ENCODE measurements at regions not wholly inside any gene's neighbourhood (a gene's known extent, or its start where the extent isn't known, plus 50 kb on each side); places are given as distances from the start of the nearest gene placed in this dataset.

DNA sequence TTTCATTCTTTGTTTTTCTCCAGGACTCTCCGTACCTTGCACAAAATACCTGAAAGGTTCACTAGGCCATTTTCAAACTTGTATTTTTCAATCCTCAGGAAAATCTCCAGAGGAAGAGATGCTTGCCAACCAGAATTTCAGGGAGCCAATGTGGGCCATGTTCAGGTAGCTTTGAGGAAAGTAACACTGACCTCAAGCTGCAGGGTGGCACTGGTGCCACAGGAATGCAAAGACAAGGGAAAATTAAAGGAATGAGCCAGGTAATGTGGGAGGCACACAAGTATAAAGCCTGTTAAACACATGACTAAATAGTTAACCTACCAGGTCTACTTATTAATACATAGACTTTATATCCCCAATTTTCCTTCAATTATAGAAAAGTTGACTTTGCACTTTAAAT lies 51.9 kb upstream of the GAP43 start:
- no peaks in the 10 kb centered on the region for H3K9me3 Mint-ChIP-seq (ENCODE audit: unreplicated experiment)
- TF ChIP-seq, protein P1, sequence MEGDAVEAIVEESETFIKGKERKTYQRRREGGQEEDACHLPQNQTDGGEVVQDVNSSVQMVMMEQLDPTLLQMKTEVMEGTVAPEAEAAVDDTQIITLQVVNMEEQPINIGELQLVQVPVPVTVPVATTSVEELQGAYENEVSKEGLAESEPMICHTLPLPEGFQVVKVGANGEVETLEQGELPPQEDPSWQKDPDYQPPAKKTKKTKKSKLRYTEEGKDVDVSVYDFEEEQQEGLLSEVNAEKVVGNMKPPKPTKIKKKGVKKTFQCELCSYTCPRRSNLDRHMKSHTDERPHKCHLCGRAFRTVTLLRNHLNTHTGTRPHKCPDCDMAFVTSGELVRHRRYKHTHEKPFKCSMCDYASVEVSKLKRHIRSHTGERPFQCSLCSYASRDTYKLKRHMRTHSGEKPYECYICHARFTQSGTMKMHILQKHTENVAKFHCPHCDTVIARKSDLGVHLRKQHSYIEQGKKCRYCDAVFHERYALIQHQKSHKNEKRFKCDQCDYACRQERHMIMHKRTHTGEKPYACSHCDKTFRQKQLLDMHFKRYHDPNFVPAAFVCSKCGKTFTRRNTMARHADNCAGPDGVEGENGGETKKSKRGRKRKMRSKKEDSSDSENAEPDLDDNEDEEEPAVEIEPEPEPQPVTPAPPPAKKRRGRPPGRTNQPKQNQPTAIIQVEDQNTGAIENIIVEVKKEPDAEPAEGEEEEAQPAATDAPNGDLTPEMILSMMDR (IDR thresholded peaks at IDR 0.05; ENCODE audit: insufficient read depth in 1 of 2, low read depth in 1 of 2, low read length in 1 of 2, severe bottlenecking in 1 of 2, unreplicated experiment in 1 of 2): no peak
- DNase-seq: no peak
- H3K27ac Mint-ChIP-seq (ENCODE audit: unreplicated experiment): no peak overlapping the region
- intact Hi-C loops (cut with micrococcal nuclease; ENCODE audit: unreplicated experiment): no loop called here
- no peaks in the 10 kb centered on the region for H3K36me3 Mint-ChIP-seq (ENCODE audit: insufficient read depth, unreplicated experiment)
- Histone ChIP-seq H3K4me1 (no peaks in the 10 kb centered on the region), H3K27me3 (replicated peaks; ENCODE audit: control insufficient read depth, insufficient read depth, low read length) (no peaks in the 10 kb centered on the region), H3K4me3 (ENCODE audit: low read depth, low read length) (no peak overlapping the region), H3K9me3 (no peaks in the 10 kb centered on the region), H3K36me3 (ENCODE audit: control insufficient read depth, insufficient read depth, low read length) (no peaks in the 10 kb centered on the region)
- ChIA-PET POLR2A (no interaction called here), CTCF (no interaction called here)
- H3K4me1 Mint-ChIP-seq (ENCODE audit: low read depth, unreplicated experiment): no peaks in the 10 kb centered on the region
- no TSS peak for BruUV-seq (replicated peaks)
- peaks cover 15% of the 10 kb centered on the region for H3K27me3 Mint-ChIP-seq (ENCODE audit: insufficient read depth, unreplicated experiment)
- no peak overlapping the region for H3K4me3 Mint-ChIP-seq (ENCODE audit: unreplicated experiment)
